IPS-15b (cell line): ENCODE measurements at regions not wholly inside any gene's neighbourhood (a gene's known extent, or its start where the extent isn't known, plus 50 kb on each side); places are given as distances from the start of the nearest gene placed in this dataset.
"Not testable (repeated sequence)": the region's sequence is repeated elsewhere in the genome, so short reads cannot be mapped to it uniquely, and the experiment has no call there.

ENCODE experiments used
- H3K27me3 ChIP-seq: one replicate; pipeline ENCODE4 v1.6.1; 2013; ENCODE audit warnings: low read length; ENCODE audit not compliant: control insufficient read depth, insufficient read depth
- H3K36me3 ChIP-seq: one replicate; pipeline ENCODE4 v1.6.1; 2013; ENCODE audit warnings: low read length; ENCODE audit not compliant: control insufficient read depth, insufficient read depth
- H3K4me1 ChIP-seq: one replicate; pipeline ENCODE4 v1.6.1; 2013; ENCODE audit warnings: mild to moderate bottlenecking, low read length; ENCODE audit not compliant: control insufficient read depth, insufficient read depth
- H3K4me3 ChIP-seq: one replicate; pipeline ENCODE4 v1.5.1; 2013; ENCODE audit warnings: low read depth, low read length
- H3K9ac ChIP-seq: one replicate; pipeline ENCODE4 v1.6.1; 2013; ENCODE audit warnings: low read depth, mild to moderate bottlenecking, low read length
- H3K9me3 ChIP-seq: one replicate; pipeline ENCODE4 v1.6.1; 2013; ENCODE audit warnings: mild to moderate bottlenecking, low read length; ENCODE audit not compliant: control insufficient read depth, insufficient read depth

GRCh38 chrX:729101-729500 lies 98.5 kb downstream of the SHOX start:
- not testable (repeated sequence) for H3K36me3 ChIP-seq, H3K27me3 ChIP-seq, H3K9me3 ChIP-seq, H3K9ac ChIP-seq, H3K4me1 ChIP-seq, H3K4me3 ChIP-seq

- not testable (repeated sequence) for H3K4me1 ChIP-seq, H3K36me3 ChIP-seq, H3K27me3 ChIP-seq, H3K9me3 ChIP-seq, H3K4me3 ChIP-seq, H3K9ac ChIP-seq
These were observed 98.0 kb downstream of the SHOX start for GRCh38 chrX:728639-729038.

- Histone ChIP-seq H3K4me3 (no peak overlapping the region), H3K4me1 (no peaks in the 10 kb centered on the region), H3K9me3 (peaks cover 13% of the 10 kb centered on the region), H3K36me3 (no peaks in the 10 kb centered on the region), H3K27me3 (no peaks in the 10 kb centered on the region), H3K9ac (no peak overlapping the region)
These were observed 97.4 kb downstream of the SHOX start for GRCh38 chrX:727738-728621.

- Histone ChIP-seq H3K9ac (no peak overlapping the region), H3K27me3 (no peaks in the 10 kb centered on the region), H3K9me3 (peaks cover 13% of the 10 kb centered on the region), H3K36me3 (no peaks in the 10 kb centered on the region), H3K4me3 (no peak overlapping the region), H3K4me1 (no peaks in the 10 kb centered on the region)
These were observed 95.4 kb downstream of the SHOX start for GRCh38 chrX:725971-726370.

- H3K9me3 ChIP-seq, result peaks cover 13% of the 10 kb centered on the region
- no peak overlapping the region for H3K4me3 ChIP-seq
- H3K27me3 ChIP-seq, result no peaks in the 10 kb centered on the region
- no peaks in the 10 kb centered on the region for H3K4me1 ChIP-seq
- H3K36me3 ChIP-seq, result no peaks in the 10 kb centered on the region
- no peak overlapping the region for H3K9ac ChIP-seq
These were observed 93.7 kb downstream of the SHOX start for GRCh38 chrX:724256-724655.

GRCh38 chrX:723781-724180 lies 93.2 kb downstream of the SHOX start:
- Histone ChIP-seq H3K36me3 (no peaks in the 10 kb centered on the region), H3K4me1 (no peaks in the 10 kb centered on the region), H3K4me3 (no peak overlapping the region), H3K9me3 (peaks cover 13% of the 10 kb centered on the region), H3K27me3 (no peaks in the 10 kb centered on the region), H3K9ac (no peak overlapping the region)

- Histone ChIP-seq H3K9ac (no peak overlapping the region), H3K27me3 (no peaks in the 10 kb centered on the region), H3K36me3 (no peaks in the 10 kb centered on the region), H3K4me3 (no peak overlapping the region), H3K9me3 (peaks cover 13% of the 10 kb centered on the region), H3K4me1 (no peaks in the 10 kb centered on the region)
These were observed 90.8 kb downstream of the SHOX start for GRCh38 chrX:721354-721753.

GRCh38 chrX:720825-721224 lies 90.2 kb downstream of the SHOX start:
- Histone ChIP-seq H3K4me3 (no peak overlapping the region), H3K9ac (no peak overlapping the region), H3K36me3 (no peaks in the 10 kb centered on the region), H3K27me3 (no peaks in the 10 kb centered on the region), H3K9me3 (peaks cover 13% of the 10 kb centered on the region), H3K4me1 (no peaks in the 10 kb centered on the region)

GRCh38 chrX:720250-720649 lies 89.7 kb downstream of the SHOX start:
- H3K36me3 ChIP-seq, result no peaks in the 10 kb centered on the region
- peaks cover 11% of the 10 kb centered on the region for H3K9me3 ChIP-seq
- H3K9ac ChIP-seq, result no peak overlapping the region
- no peaks in the 10 kb centered on the region for H3K27me3 ChIP-seq
- no peaks in the 10 kb centered on the region for H3K4me1 ChIP-seq
- no peak overlapping the region for H3K4me3 ChIP-seq

- Histone ChIP-seq H3K9ac (no peak overlapping the region), H3K36me3 (no peaks in the 10 kb centered on the region), H3K4me3 (no peak overlapping the region), H3K27me3 (no peaks in the 10 kb centered on the region), H3K9me3 (no peaks in the 10 kb centered on the region), H3K4me1 (no peaks in the 10 kb centered on the region)
These were observed 85.5 kb downstream of the SHOX start for GRCh38 chrX:716136-716535.

GRCh38 chrX:714131-714530 lies 83.5 kb downstream of the SHOX start:
- Histone ChIP-seq H3K9me3 (no peaks in the 10 kb centered on the region), H3K4me1 (no peaks in the 10 kb centered on the region), H3K36me3 (no peaks in the 10 kb centered on the region), H3K4me3 (no peak overlapping the region), H3K9ac (no peak overlapping the region), H3K27me3 (no peaks in the 10 kb centered on the region)
